OCI-LY1 (cell line): ENCODE measurements at regions not wholly inside any gene's neighbourhood (a gene's known extent, or its start where the extent isn't known, plus 50 kb on each side); places are given as distances from the start of the nearest gene placed in this dataset.

Experiments used
- CTCF ChIP-seq: fragments of 200-600 bp; sonication (generic), shearing (Covaris generic); IDR thresholded peaks from 2 replicates; pipeline ENCODE4 v1.5.1; 2017; ENCODE audit warnings: mild to moderate bottlenecking, antibody characterized with exemption, low read length, moderate library complexity, mixed read lengths
- EZH2 ChIP-seq: fragments of 200-600 bp; sonication (generic), shearing (Covaris generic); IDR thresholded peaks from 2 replicates; pipeline ENCODE4 v1.8.0; 2017; ENCODE audit warnings: borderline replicate concordance, mixed run types, mild to moderate bottlenecking, antibody characterized with exemption, low read length, moderate library complexity, mixed read lengths

- TF ChIP-seq CTCF (no peak), EZH2 (no peak)
Observed at GRCh38 chr18:78602430-78602829, 377.2 kb upstream of the SALL3 start.
